PFSK-1 (cell line): ENCODE measurements at regions not wholly inside any gene's neighbourhood (a gene's known extent, or its start where the extent isn't known, plus 50 kb on each side); places are given as distances from the start of the nearest gene placed in this dataset.

Experiments
- FOXP2 ChIP-seq: optimal IDR thresholded peaks from 2 replicates; pipeline ENCODE3; 2011; ENCODE audit warnings: borderline replicate concordance, control low read depth, inconsistent platforms; ENCODE audit not compliant: insufficient read depth; ENCODE audit errors: extremely low read length, extremely low read depth
- POLR2AphosphoS5 ChIP-seq: IDR thresholded peaks from 2 replicates; pipeline ENCODE4 v1.6.1; 2012; ENCODE audit warnings: low read depth, mild to moderate bottlenecking, control low read depth, low read length, moderate library complexity
- REST ChIP-seq, 2 experiments: IDR thresholded peaks; 2 replicates each; pipeline versions ENCODE4 v1.6.1 to v1.8.0; 2011 to 2012; ENCODE audit warnings: low read depth in 2 of 2, low read length in 2 of 2, control low read depth in 1 of 2, inconsistent platforms in 1 of 2, mild to moderate bottlenecking in 1 of 2, moderate library complexity in 1 of 2; ENCODE audit not compliant: insufficient read depth in 1 of 2
- SIN3A ChIP-seq: IDR thresholded peaks from 2 replicates; pipeline ENCODE4 v1.6.1; 2012; ENCODE audit warnings: mild to moderate bottlenecking, low read length, moderate library complexity, borderline replicate concordance; ENCODE audit not compliant: insufficient read depth
- TAF1 ChIP-seq: IDR thresholded peaks from 2 replicates; pipeline ENCODE4 v1.6.1; 2012; ENCODE audit warnings: low read length, control low read depth, borderline replicate concordance; ENCODE audit not compliant: insufficient read depth

- TF ChIP-seq REST (IDR thresholded peaks at IDR 0.05; ENCODE audit: insufficient read depth in 1 of 2, low read depth in 2 of 2, low read length in 2 of 2) (no peak), SIN3A (no peak), POLR2AphosphoS5 (no peak), FOXP2 (no peak), TAF1 (no peak)
Observed at GRCh38 chr2:216911008-216911407, 51.1 kb upstream of the TNP1 start.

DNA sequence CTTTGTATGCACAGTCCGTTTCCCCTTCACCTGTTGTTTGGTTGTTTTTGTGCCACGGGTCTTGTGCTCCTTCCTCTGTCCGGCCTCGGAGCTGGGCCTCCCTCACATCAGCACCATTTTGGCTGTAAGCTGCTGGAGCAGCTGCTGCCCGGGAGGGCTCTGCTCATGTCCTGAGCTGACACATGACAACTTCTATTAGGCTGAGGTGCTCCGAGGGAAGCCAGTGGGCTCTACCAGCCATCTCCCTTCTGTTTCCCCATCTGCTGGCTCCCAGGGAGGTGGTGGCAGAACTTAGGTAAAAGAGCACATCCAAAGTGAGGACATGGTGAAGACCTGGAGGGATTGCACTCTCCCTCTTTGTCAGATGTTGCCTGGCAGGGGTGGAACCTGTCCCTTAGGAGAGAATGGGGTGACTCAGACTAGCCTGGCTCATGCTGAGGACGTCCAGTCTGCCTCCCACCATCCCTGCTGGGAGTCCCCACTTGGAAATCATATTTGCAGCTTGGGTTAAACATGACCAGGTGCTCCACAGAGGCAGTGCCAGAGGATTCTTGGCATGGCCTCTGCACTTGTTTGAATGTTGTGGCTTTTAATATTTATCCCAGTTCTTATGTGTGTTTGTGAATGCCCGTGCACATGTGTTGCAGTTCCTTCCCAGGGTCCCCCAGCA lies 49.8 kb upstream of the TNP1 start:
- TF ChIP-seq FOXP2, result no peak
- TF ChIP-seq TAF1, result no peak
- no peak for TF ChIP-seq REST (IDR thresholded peaks at IDR 0.05; ENCODE audit: insufficient read depth in 1 of 2, low read depth in 2 of 2, low read length in 2 of 2)
- no peak for TF ChIP-seq SIN3A
